ENCODE measurements at regions not wholly inside any gene's neighbourhood (a gene's known extent, or its start where the extent isn't known, plus 50 kb on each side); places are given as distances from the start of the nearest gene placed in this dataset.

DNA sequence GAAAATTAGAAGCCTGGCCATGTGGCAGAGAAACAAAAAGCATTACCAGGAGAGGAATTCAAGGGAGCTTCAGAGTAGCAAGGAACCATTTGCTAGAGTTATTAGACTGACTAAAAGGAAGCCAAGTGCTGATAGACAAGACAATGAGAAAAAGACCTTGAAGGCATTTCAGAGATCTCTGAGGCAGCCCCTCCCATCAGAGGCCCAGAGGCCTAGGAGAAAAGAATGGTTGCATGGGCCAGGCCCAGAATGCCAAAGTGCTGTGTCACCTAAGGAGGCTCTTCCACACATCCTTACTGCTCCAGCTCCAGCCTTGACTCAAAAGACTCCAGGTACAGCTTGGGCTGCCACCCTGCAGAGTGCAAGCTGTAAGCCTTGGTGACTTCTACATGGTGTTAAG is 61.8 kb upstream of the POU2AF2 start:
- TF ChIP-seq, protein P1, sequence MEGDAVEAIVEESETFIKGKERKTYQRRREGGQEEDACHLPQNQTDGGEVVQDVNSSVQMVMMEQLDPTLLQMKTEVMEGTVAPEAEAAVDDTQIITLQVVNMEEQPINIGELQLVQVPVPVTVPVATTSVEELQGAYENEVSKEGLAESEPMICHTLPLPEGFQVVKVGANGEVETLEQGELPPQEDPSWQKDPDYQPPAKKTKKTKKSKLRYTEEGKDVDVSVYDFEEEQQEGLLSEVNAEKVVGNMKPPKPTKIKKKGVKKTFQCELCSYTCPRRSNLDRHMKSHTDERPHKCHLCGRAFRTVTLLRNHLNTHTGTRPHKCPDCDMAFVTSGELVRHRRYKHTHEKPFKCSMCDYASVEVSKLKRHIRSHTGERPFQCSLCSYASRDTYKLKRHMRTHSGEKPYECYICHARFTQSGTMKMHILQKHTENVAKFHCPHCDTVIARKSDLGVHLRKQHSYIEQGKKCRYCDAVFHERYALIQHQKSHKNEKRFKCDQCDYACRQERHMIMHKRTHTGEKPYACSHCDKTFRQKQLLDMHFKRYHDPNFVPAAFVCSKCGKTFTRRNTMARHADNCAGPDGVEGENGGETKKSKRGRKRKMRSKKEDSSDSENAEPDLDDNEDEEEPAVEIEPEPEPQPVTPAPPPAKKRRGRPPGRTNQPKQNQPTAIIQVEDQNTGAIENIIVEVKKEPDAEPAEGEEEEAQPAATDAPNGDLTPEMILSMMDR (IDR thresholded peaks at IDR 0.05), result no peak
- no peak for TF ChIP-seq POLR2A (IDR thresholded peaks at IDR 0.05)
